Ramos (cell line): ENCODE measurements at regions not wholly inside any gene's neighbourhood (a gene's known extent, or its start where the extent isn't known, plus 50 kb on each side); places are given as distances from the start of the nearest gene placed in this dataset.
"Not testable (repeated sequence)": the region's sequence is repeated elsewhere in the genome, so short reads cannot be mapped to it uniquely, and the experiment has no call there.

Source experiments
- in situ Hi-C: fragments of 300-500 bp; cut with MboI; formaldehyde crosslinking; loops from one replicate; pipeline ENCODE4 v1.14.3; 2022; ENCODE audit warnings: low sequenced_read_pairs; ENCODE audit not compliant: unreplicated experiment

DNA sequence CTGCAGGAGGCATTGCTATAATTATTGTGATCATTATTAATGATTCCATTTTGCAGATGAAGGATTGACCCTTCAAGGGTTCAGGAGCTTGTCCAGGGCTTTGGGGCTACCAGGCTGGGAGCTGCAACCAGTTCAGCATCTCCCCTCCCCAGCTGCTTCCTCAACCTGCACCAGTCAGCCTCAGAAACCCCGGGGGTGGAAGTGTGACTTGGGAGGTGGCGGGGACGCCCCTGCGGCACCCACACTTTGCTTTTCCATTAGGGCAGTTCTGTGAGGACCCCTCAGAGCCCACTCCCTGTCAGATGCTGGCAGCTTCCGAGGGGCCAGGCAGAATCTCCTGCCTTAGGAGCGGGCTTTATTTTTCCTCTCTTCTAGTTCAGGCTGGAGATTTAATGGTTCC is 85.6 kb downstream of the OLFM1 start:
- in situ Hi-C loops, result no loop called here

DNA sequence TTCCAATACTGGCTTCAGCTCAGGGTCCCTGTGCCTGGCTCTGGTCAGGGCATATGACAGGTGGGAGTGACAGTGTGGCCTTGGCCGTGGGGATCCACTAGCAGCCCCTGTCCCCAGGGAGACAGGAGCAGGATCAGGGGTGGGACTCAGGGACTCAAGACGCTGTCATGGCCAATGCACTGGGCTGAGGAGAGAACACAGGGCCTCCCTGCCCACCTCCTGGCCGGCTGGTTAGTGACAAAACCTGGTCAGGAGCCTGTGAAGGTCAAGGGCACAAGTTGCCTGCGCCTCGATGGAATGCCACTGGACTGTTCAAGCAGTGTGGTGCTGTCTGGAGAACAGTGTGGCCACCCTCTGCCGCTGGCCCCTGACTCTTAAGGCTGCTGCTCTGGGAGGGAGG is 86.8 kb downstream of the OLFM1 start:
- in situ Hi-C loops, result no loop called here

DNA sequence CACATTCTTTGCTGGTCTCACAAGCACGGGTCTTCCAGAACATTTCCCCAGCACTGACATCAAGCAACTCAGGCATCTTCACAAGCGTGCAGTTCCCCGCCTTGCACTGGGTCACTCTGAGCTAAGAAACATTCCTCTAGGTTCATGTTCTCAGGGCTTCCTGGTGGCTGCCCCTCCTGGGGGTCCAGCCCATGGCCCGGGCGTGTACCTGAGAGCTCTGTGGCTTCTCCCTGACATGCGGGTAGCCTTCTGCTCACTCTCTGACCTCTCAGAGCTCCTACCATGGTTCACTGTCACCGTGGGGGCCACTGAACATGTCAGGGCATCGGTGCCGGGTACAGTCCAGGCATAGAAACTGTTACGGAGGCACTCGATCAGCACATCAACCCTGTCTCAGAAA is 87.5 kb downstream of the OLFM1 start:
- in situ Hi-C loops, result no loop called here

DNA sequence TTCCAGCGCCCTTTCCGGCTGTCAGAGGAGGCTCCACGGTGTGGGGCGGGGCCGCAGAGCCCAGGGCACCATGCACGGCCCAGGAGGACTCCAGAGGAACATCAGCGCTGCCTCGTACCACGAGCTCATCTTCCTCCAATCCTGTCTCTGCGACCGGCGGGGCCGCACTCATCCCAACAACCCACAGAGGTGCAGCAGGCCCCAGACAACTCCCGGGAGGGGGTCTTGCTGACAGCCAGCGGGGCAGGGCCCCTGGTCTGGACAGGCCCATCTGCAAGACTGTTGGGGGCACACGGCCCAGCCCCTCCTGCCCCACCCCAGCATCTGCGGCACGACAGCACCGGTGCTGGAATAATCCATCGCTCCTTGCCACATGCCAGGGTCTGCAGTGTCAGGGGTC is 88.8 kb downstream of the OLFM1 start:
- in situ Hi-C loops, result no loop called here

DNA sequence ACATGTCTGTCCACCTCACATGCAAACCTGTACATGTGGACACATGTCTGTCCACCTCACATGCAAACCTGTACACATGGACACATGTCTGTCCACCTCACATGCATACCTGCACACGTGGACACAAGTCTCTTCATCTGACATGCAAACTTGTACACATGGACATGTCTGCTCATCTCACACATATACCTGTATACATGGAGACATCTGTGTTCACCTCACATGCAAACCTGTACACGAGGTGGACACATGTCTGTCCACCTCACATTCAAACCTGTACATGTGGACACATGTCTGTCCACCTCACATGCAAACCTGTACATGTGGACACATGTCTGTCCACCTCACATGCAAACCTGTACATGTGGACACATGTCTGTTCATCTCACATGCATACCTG is 90.1 kb downstream of the OLFM1 start:
- in situ Hi-C loops, result not testable (repeated sequence)

DNA sequence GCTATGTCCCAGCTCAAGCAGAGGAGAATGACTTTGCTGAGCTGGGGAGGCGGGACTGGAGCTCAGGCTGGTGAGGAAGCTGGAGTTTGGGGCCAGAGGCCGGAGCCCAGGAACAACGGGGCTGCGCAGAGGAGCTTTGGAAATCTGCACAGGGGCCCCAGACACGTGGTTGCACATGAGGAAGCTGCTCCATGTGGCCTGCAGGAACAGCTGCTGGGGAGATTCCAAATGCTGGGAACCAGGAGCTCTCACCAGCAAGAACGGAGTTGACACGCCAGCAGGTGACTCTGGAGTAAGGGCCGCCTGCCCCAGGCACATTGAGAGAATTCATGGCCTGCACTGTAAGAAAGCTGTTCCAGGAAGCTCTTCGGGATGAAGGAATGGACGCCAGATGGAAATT is 91.0 kb downstream of the OLFM1 start:
- in situ Hi-C loops, result no loop called here

DNA sequence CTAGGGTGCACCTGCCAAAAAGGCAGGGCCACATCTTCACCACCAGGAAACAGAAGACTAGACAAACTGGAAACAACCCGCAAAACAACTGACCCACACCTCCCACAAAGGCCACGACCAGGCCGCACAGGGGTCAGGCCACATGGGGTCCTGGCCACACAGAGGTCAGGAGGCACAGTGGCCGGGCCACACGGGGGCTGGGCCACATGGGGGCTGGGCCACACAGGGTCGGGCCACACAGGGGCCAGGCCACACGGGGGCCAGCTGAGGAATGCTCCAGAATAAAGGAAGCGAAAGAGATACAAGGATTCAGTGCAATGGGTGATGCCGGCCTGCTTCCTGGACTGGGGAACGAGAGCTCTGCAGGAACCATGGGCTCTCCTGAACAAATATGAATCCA is 91.6 kb downstream of the OLFM1 start:
- in situ Hi-C loops, result no loop called here

DNA sequence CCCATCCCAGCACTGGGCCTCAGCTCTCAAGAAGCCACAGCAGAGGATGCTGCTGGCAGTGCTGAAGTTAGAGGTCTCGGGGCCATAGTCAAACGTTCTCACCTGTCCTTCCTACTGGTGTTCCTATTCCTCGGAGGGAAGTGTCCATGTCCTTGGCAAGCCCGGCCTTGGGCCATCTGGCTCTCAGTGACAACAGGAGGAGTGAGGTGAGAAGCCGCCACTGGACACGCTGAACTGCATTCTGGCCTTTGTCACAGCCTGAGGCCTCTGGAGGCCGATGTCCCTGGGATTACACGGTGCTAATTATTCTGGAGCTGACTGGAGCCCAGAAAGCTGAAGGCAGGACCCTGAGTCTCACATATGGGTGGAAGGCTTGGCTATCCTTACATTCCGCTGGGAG is 92.5 kb downstream of the OLFM1 start:
- in situ Hi-C loops, result no loop called here

DNA sequence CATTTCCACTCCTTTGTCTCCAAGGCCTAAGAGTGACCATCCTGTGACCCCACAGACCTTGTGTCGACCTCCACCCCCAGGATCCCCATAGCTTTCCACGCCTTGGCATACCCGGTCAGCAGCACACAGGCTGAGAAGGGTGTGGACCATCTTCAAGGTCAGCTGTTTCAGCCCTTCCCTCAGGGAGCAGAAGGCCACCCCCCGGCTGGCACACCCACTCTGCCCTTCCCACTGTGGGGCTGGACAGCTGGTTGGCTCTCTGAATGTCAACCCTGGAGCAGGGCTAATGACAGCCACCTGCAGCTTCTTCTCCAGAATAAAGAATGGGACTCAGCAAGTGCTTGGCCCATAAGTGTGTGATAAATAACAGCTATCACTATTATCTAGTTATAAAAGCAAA is 93.1 kb downstream of the OLFM1 start:
- in situ Hi-C loops, result no loop called here

DNA sequence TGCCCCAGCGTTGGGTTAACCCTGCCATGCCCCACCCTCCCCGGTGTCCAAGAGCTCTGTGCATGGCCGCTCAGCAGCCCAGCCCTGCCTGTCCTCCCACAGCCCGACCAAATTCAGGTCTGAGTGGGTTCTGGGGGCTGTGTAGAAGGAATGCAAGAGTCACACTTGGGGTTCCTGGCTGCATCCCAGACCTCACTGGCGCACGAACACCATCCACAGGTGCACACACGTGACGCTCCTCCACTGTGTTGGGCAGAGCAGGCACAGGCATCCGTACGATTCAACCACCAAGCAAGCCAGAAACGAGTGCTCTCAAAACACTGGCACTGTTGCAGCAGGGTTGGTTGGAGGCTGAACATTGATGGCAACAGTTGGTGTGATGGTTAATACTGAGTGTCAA is 93.9 kb downstream of the OLFM1 start:
- in situ Hi-C loops, result no loop called here

DNA sequence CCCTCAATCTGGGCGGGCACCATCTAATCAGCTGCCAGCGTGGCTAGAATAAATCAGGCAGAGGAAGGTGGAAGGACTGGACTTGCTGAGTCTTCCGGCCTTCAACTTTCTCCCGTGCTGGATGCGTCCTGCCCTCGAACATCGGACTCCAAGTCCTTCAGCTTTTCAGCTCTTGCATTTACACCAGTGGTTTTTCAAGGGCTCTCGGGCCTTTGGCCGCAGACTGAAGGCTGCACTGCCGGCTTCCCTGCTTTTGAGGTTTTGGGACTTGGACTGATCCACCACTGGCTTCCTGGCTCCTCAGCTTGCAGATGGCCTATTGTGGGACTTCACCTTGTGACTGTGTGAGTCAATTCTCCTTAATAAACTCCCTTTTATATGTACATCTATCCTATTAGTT is 94.4 kb downstream of the OLFM1 start:
- in situ Hi-C loops, result not testable (repeated sequence)

DNA sequence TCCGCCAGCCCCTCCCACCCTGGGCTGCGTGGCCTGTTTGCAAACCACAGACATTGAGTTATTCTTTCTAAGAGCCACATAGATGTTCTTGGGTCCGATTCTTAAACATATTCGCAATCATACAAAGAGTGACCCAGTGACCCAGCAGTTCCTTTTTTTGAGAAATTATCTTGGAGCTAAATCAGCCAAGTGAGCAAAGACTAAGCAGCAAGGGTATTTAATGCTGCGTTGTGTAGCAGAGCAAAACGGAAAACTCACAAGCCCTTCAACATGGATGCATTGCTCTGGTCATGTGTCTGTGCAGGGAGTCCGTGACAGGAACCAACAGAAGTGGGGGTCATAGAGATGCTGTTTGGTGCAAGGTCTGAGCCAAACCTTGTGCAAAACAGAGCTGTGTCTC is 95.6 kb downstream of the OLFM1 start:
- in situ Hi-C loops, result no loop called here

DNA sequence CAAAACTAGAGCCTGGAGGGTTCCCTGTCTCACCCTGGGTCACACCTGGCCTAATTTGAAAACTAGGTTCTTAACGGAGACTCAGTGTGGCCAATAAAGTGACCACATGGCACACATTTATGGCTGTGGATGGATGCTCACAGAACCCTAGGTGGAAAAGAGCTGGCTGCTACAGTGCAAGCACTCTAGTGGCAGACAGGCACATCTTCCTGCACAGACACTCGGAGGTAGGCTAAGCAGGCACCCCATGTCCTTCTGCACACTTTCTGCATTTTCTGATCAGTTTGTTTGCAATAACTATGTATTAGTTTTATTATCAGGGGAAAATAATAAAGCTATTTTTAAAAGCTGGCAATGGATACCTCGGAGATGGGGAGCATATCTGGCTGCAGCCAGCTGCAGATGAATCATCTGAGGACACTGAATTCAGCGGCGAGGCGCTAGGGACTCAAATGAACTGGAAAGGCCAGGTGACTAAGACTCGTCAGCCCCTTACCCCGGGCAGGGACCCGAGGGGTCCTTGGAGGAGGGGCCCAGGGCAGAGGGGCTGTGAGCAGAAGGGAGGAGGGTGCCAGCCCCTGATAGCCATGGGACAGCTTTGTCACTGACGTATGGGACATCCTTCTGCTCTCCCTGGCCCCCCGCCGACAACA is 96.2 kb downstream of the OLFM1 start:
- in situ Hi-C loops, result no loop called here

DNA sequence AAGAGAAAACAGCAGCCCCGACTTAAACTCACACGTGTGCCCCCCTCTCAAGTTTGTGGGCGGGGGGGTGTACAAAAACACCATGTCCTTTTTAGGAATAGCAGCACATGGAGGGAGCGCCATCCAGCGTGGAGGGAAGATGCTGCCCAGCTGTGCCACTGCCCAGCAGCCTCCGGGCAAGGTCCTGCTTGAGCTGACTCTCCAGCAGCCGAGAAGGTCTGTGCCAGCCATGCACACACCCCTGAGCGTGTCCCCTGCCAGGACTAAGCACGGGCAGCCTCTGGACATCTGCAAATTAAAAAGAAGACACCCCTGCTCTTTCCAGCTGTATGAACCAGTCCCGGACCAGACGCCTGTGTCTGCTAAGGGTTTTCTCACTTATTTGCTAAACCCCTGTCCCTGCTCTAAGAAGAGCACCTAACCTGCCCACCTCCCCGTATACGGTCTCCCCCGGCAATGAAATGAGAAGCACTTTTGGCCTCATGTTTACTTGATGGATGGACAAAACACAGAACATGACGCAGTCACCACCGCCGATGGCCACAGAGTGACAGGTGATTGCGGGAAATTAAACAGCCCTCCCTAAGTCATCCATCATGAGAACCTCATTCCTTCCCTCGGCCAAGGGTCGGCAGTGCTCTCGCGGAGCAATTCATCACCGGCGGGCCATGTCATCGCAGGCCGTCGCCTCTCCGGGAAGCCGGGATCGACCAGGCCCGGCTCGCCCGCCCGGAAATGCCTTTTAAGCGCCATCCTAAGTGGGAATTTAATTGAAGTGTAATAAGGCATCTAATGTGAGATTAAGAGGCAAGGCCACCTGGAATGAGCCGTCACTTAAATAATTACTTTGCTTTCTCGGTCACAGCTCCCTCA is 96.9 kb downstream of the OLFM1 start:
- in situ Hi-C loops, result no loop called here

DNA sequence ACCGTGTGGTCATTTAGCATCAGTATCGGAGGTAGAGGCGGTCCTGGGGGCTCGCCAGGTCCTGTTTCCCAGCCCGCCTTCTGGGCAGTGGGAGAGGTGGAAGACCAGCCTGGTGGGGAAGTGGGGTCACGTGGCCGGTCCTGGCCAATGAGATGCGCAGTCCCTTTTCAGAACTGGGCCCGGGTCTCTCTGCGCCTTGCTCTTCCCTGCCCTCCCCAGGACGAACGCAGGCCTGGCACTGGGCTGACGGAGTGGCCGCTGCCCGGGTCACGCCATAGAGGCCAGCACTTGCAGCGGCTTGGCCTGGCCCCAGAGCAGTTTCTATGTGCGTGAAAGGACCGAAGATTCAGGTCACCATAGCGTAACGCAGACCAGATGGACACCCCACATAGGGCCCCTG is 97.6 kb downstream of the OLFM1 start:
- in situ Hi-C loops, result no loop called here

DNA sequence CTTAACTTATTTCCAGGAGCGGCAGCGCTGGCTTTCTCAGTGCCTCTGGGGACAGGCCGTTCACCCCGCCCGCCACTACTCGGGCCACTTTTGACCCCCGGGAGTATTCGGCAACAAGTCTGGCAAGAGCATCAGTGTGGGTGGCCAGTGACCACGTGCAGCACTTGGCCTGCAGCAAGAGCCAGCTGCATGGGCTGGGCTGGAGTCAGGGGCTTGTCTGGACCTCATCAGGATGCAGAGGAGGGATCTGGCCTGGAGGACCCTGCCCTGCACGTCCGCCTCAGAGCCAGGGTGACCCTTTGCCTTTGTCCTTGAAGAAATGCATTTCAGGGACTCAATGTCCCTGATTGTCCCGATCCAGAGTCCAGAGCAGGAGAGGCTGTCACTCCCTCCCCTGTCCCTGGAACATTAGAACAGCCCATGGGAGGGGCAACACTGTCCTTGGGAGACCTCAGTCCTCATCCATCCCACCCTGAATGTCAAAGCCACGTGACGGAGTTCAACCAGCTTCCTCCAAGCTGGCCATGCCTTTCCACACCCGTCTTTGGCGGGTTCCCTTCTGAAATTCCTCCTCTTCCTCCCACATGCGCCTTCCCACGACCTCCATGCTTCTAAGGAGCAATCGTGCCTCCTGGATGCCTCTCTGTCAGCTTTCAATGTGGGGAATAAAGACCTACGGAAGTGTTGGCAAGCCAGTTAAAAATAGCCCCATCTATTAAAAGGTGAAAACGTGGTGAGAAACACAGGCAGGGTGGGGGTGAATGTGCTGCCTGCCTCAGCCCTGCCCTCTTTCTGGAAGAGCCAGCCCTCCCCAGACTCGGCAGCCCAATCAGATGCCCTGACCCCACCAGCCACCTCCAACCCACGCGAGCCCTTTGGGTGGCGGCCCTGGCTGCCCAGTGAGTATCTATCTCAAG is 99.0 kb downstream of the OLFM1 start:
- in situ Hi-C loops, result no loop called here

DNA sequence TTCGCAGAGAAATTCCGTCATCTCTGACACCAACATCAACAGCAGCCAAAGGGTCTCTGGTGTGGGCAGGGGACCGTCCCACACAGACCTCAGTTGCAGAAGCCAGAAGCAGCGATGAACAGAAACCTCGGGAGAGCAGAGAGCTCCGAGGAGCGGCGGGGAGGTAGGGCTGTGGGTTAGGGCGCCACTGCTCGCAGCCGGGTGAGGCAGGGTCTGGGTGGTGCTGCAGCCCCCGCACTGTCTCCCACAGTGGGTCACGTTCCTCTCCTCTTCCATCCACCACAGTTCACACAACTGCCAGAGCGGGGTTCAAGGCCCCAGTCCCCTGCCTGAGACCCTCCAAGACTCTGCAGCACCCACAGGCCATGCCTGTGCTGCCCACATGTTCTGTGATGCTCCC is 99.9 kb downstream of the OLFM1 start:
- in situ Hi-C loops, result no loop called here

DNA sequence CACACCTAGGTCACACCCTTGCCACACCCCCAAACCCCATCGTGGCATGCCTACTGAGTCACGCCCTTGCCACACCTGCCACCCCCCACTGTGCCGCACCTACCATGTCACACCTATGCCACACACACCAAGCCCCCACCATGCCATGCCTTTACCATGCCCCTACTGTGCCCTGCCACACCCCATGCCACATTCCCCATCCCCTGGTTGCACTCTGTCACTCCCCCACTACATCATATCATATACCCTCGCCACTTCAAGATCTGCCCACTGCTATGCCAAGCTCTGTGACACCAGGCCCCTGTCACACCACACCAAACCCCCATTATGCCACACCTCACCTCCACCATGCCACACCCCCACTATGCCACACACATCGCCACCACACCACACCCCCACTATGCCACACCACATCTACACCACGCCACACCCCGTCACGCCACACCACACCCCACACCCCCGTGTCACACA is 101.2 kb downstream of the OLFM1 start:
- in situ Hi-C loops, result no loop called here

DNA sequence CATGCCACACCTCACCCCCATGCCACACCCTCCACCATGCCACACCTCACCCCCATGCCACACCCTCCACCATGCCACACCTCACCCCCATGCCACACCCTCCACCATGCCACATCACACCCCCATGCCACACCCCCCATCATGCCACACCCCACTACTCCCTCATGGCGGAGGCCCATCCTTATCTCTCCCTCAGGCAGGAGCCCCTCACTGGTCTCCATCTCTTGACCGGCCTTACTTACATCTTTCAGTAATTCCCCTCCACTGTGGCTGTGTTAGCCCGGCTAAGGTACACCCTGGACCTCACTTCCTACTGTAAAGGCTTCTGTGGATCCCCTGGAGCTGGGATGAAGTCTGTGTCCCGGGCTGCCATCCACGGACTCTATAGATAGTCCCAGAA is 102.0 kb downstream of the OLFM1 start:
- in situ Hi-C loops, result no loop called here

DNA sequence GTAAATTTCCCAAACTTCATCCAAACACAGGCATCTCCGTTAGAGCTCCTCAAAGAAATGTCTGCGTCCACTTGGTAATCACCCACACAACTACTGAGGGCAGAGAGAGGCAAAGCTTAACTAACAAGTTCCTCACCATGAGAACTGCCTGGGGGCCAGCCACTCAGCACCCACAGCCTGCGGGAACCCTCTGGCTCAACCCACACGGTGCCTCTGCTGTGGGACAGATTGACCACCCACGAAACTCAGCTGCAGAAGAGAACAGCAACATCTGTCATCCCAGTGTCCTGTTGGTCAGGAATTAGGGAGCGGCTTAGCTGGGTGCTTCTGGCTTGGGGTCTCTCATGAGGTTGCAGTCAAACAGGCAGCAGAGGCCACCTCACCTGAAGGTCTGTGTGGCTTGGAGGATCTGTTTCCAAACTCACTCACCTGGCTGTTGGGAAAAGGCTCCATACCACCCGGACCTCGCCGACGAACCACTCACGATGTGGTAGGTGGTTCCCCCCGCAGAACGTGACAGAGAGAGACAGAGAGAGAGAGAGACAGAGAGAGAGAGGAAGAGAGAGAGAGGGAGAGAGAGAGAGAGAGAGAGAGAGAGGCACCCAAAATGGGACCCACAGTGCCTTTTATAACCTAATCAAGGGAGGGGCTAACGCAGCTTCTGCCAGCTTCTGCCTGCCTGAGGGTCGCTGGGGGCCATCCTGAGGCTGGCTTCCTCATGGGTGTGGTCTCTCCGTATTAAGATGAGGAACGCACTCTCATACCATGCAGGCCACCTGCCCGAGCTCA is 103.5 kb downstream of the OLFM1 start:
- in situ Hi-C loops, result no loop called here
